HG02642 (cell line): ENCODE measurements at regions not wholly inside any gene's neighbourhood (a gene's known extent, or its start where the extent isn't known, plus 50 kb on each side); places are given as distances from the start of the nearest gene placed in this dataset.
"Not testable (repeated sequence)": the region's sequence is repeated elsewhere in the genome, so short reads cannot be mapped to it uniquely, and the experiment has no call there.

ENCODE experiments used
- ATAC-seq: cut with Tn5 transposase; IDR thresholded peaks from one replicate; pipeline ENCODE4 v1.9.1; 2021; ENCODE audit warnings: mild to moderate bottlenecking; ENCODE audit not compliant: unreplicated experiment, poor library complexity

DNA sequence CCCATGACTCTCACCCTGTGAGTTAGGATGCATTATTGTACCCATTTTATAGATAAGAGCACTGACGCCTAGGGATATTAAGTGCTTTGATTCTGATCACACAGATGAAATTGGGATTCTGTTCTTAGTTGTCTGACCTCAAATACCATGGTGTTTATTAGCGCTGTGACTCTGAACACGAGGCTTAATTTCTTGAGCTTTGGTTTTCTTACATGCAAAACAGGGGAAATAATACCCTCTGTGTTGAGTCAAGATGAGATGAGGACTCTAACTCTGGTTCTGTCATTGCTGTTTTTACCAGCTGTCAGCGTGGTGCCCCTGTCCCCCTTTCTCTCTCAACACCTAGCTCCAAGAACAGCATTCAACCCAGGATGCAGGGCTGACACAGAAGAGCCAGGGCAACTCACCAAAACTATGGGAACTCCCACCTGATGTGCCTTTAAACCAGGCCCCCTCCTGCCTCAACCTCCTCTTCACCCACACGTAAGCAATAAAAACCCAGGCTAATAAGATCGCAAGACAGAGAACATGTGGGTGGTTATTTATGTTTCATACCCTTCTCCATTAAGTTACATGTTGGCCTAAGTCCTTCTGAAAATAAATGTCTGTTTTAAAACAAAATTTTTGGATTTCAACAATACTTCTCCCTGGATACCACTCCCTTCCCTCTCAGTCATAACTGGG, 100.1 kb upstream of the SPATA12 start:
- ATAC-seq: peak; percentile 58

DNA sequence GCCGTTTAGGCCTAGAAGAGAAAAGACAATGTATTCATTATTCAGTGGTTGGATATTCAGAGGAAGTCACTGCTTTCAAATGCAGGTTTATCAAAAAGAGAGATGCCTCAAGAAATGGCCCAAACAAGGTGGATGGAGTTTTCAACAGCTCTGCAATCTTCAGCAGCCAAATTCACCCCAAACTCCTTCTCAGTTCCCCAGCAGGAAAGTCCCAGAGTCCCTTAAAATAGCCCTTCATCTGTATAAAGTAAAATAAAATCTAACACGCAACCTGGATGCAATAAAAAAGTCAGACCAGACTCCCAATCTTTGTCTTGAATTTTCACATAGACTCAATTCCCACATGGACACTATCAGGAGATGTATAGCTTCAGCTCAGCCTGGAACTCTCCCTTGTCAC, 101.6 kb upstream of the SPATA12 start:
- ATAC-seq: no peak

DNA sequence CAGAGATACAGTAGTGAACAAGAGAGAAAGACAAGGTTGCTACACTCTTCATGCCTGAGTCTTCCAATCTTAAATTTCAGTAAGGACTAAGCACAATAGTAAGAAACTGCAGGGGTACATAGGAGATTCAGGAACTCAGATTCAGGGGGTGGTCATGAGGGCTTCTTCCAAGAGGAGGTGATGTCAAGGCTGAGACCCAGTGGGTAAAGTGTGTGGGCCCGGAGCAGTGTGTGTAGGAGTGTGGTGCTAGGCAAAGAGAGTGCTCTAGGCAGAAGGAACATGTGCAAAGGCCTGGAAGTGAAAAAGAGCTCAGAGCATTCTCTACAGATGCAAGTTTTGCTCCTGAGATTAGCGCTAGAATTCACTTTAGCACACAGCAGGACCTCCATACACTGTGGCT, 102.9 kb upstream of the SPATA12 start:
- ATAC-seq: no peak

DNA sequence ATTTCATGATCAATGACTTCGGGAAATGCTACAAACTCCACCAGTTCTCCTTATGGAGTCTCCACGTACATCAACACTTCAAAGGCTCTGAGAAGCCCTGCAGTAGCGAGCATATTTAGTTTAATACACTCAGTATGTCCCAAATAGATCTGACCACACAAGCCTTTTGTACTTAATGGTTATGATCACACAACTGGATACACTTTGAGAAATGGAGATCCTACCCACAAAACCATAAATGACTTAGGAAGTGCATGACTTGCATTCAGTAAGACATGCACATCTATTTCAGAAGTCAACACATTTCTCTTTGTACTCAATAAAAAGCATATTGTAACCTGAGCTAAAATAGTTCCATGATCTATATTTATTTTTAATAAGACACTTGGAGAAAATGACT, 103.6 kb upstream of the SPATA12 start:
- no peak for ATAC-seq

DNA sequence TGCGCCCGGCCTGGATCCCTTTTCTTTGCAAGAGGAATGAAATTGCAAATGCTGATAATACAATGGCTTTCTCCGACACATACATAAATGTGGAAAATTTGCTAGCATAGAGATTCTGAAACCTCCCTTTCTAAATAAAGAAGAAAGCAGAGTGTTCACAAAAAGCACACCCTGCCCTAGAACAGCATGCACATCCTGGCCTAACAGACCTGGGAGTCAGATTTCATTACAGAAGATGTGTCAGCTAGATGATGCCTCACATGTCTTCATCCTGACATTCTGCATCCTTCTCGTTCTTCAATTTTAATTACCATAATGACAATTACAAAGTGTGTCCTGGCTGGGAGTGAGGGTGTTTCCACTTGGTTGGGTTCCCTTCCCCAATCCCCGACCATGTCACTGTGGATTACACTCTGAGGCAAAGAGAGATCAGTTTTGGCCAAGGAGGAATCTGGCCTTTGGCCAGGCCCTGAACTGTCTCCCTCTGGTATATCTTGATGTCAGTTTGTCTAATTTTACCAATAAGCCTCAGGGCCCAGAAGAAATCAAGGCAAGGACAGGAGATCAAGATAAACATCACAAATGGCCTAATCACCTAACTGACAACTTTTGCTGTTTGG, 104.9 kb upstream of the SPATA12 start:
- no peak for ATAC-seq

DNA sequence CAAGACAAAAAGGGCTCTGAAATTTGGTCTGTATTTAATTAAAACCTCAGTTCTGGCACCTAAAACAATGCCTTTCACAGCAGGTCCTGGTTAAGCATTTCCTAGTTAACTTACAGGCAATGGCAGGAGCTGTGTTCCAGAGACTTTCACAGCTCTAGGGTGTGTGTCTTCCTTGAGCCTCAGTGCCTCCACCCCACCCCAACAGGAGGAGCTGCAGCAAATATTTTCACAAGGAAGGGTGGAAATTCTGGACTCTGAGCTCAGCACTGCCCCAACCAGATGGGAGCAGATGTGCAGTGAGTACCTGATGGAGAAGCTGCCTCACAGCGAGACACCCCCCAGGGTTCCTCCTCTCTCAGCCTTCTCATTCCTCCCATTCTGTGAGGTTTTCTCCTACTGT, 106.3 kb upstream of the SPATA12 start:
- no peak for ATAC-seq

DNA sequence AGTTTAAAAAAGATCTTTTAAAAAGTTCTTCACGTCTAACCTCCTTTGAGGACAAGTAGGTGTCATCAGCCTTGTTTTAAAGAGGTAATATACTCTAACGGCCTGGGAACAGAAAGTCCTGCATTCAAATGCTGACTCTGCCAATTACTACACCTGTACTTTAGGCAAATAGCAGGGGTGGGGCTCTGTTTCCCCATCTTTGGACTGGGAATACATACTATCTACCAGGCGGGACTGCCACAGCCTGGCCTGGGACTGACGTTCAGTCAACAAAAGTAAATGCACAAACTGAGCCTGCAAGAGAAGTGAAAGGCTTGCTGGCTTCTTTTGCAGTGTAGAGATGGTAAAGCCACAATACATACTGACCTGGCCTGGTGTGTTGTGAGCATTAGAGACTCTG, 107.6 kb upstream of the SPATA12 start:
- no peak for ATAC-seq

DNA sequence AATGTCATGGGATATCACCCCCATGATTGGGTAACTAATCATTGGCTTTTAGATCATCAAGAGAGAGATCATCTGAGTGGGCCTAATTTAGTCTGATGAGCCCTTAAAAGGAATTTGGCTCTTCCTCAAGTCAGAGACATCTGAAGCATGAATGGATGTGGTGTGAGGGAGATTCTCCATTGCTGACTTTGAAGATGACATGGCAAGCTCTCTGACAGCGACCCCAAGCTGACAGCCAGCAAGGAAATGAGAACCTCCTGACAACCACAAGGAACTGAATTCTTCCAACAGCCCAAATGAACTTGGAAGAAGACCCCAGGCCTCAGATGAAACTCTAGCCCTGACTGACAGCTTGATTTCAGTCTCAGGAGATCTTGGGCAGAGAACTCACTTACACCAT, 108.4 kb upstream of the SPATA12 start:
- ATAC-seq: no peak

DNA sequence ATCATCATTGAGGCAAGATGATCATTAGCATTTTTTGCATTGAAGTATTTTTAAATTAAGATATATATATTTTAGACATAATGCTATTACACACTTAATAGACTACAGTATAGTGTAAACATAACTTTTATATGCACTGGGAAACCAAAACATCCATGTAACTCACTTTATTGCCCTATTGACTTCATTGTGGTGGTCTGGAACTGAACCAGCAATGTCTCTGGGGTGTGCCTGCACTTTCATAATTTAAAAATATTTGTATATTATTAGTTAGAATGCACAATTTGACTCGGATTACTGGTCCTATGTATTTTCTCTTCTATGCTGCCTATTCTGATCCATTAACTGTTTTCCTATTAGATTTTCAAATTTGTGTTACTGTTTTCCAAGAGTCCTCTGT, 109.1 kb upstream of the SPATA12 start:
- no peak for ATAC-seq

DNA sequence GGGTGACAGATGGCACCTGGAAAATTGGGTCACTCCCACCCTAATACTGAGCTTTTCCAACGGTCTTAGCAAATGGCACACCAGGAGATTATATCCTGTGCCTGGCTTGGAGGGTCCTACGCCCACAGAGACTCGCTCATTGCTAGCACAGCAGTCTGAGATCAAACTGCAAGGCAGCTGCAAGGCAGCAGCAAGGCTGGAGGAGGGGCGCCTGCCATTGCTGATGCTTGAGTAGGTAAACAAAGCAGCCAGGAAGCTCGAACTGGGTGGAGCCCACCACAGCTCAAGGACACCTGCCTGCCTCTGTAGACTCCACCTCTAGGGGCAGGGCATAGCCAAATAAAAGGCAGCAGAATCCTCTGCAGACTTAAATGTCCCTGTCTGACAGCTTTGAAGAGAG, 115.1 kb upstream of the SPATA12 start:
- not testable (repeated sequence) for ATAC-seq

DNA sequence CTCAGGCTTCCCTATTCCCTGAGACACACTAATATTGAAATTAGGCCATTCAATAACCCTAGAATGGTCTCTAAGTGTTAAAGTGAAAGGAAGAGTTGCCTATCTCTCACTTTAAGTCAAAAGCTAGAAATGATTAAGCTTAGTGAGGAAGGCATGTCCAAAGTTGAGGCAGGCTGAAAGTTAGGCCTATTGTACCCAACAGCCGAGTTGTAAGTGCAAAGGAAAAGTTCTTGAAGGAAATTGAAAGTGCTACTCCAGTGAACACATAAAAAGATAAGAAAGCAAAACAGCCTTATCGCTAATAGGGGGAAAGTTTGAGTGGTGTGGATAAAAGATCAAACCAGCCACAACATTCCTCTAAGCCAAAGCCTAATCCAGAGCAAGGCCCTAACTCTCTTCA, 117.9 kb upstream of the SPATA12 start:
- ATAC-seq: no peak

DNA sequence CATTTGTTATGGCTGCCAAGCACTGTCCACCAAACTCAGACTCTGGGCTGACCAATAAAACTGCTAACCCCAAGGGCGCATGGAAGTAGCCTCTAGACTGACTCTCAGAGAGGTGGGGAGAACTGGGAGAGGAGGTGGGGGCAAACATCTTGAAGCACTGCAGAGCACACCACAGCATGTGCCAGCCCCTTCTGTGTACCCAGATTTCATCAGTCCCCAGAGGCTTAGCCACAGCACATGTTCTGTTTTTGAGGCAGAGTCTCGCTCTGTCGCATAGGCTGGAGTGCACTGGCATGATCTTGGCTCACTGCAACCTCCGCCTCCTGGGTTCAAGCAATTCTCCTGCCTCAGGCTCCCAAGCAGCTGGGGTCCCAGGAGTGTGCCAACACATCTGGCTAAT, 119.5 kb upstream of the SPATA12 start:
- no peak for ATAC-seq

DNA sequence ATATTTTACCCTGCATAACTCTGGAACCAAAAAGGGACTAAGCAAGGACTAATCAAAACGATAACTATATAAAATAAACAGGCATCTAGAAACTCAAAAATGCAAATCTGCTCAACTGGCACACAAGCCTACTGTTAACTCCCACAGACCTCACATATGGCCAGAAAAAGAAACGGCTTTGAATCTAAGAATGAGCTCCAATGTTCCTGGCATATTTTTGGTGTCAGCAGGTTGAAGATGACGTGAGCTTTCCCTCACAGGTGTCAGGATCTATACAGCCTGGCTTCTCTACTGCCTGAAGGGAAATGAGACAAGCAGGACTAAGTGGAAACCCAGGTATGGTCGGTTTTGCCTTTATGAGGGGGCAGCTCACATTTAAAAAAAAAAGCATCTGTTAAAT, 120.1 kb upstream of the SPATA12 start:
- ATAC-seq: no peak

DNA sequence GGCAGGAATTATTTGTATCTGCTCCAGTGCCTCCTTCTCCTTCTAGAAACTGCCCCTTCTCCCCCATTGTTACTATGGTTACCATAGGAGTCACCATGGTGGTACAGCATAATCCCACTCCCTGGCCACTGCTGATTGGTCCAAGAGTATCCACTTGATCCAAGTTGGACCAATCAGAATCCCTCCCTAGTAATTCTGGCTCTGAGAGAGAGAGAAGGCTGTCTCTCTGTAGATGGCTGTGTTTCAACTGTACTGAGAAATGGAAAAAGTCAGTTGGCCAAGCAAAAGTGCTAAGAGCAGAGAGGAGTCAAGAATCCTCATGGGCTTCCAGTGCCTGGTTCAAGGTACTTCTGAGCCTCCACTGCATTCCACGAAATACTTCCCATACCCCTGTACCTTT, 120.6 kb upstream of the SPATA12 start:
- ATAC-seq: no peak

DNA sequence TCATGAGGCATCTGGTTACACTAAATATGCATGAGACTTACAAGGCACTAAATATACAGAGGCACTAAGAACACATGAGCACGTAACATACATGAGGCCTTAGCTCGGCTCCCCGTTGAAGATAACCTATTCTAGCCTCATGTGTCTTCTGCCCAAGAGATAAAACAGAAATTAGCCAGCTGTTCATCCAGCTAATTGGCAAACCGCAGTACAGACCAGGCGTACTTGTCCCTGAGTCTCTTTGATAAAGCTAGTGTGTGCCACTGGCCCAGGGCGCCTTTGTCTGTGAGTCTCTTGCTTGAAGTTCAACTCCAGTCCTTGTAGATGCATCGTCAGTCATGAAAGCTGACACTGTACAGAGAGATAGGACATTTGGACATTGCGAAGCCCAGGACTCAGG, 121.9 kb upstream of the SPATA12 start:
- no peak for ATAC-seq

DNA sequence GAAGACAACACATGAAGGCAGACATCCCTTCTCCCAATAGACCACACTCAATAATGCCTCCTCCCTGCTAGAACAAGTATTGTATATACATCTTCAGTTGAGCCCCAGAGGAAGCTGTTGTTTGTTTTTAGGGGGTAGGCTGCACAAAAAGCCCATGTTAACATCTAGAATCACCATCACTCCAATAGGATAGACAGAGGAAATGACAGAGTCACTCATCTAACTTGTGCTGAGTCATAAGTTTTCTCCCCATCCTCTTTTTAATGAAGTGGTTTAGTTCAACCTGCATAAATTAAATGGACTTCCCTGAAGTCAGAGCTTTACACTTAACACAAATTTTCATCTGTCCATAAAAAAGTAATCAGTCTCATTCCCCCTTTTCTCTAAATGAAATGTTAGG, 122.9 kb upstream of the SPATA12 start:
- no peak for ATAC-seq

DNA sequence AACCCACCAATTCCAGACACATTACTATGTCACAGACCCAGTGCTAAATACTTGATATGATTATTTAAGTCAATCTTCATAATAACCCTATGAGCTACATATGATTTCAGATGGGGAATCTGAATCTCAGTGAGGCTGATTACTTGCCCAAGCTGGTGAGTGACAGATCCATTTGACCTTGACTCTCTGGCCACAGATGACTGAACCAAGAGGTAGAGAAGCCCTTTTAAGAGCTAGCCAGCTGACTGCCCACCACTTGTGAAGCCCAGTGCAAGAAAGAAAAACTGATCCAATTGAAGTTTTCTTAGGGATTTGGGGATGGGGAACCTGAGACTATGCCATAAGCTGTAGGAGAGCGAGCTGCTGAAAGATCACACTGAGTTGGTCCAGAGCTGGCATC, 124.7 kb upstream of the SPATA12 start:
- no peak for ATAC-seq

DNA sequence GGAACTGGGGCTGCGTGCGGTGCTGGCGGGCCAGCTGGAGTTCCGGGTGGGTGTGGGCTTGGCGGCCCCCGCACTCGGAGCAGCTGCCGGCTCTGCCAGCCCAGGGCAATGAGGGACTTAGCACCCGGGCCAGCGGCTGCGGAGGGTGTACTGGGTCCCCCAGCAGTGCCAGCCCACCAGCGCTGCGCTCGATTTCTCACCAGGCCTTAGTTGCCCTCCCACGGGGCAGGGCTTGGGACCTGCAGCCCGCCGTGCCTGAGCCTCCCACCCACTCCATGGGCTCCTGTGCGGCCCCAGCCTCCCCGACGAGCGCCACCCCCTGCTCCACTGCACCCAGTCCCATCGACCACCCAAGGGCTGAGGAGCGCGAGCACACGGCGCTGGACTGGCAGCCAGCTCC, 126.0 kb upstream of the SPATA12 start:
- ATAC-seq: not testable (repeated sequence)

DNA sequence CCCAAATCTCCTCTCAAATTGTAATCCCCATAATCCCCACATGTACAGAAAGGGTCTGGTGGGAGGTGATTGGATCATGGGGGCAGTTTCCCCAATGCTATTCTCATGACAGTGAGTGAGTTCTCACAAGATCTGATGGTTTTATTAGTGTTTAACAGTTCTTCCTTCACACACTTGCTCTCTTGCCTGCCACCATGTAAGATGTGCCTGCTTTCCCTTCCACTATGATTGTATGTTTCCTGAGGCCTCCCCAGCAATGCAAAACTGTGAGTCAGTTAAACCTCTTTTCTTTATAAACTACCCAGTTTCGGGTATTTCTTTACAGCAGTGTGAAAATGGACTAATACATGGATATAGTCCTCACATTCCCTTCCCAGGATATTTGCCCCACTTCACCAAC, 126.7 kb upstream of the SPATA12 start:
- ATAC-seq: no peak

DNA sequence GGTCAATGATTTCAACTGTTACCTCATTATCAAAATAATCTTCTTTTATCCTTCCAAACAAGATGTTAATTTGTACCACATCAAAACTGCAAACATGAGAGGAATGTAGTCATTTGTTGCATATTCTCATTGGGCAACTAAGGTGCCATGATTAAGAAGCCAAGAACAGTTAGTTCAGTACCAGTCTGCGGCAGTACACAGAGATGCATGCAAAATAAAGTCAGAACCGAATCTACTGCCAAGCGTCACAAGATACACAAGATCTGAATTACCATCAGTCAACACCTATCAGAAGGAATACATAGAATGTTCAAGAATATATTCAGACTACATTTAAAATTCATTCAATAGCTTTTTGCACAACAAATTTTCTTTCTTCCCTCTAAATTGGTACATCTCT, 127.6 kb upstream of the SPATA12 start:
- no peak for ATAC-seq

DNA sequence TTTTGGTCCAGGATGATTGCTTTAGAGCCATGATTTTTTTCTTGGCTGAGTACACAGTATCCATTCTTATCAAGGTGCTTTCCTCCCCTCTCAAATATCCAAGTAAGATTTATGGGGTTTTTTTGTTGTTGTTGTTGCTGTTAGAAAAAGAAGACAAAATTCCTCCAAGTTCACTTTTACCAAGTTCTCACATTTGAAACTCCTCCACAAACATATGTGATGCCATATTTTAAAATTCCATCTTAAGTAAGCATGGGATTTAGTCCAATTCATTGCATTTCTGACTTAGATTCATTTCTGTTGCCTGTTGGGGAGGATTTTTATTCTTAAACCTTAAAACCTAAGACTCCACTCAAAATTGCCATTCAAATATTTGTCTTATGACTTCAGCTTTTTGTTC, 128.6 kb upstream of the SPATA12 start:
- ATAC-seq: no peak

DNA sequence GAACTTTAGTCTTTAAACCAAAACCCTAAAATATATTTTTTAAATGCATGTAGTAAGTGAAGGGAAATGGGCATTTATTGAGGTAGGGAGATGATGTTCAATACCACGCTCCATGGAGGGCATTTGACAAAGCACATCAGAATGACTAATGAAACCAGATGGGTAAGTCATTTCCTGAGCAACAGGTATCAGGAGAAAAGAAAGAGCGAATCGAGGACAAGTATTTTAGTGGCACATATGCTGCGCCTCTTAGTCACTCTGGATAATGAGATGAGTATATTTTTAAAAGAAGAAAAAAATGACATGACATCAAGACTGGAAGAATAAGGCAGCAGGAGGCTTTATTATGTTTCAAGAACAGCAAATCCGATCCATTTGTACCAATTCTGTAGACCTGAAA, 129.0 kb upstream of the ARHGEF3 start:
- ATAC-seq: no peak
